ENCODE measurements at regions not wholly inside any gene's neighbourhood (a gene's known extent, or its start where the extent isn't known, plus 50 kb on each side); places are given as distances from the start of the nearest gene placed in this dataset.
"Not testable (repeated sequence)": the region's sequence is repeated elsewhere in the genome, so short reads cannot be mapped to it uniquely, and the experiment has no call there.

GRCh38 chr3:44132061-44132460, 109.6 kb upstream of the TOPAZ1 start:
- intact Hi-C loops (cut with DNase I): no loop called here
- no peak for DNase-seq (ENCODE audit: low spot score)

- DNase-seq (ENCODE audit: low spot score): no peak
- intact Hi-C loops (cut with DNase I): no loop called here
Measured at GRCh38 chr3:44132593-44132992, 109.1 kb upstream of the TOPAZ1 start.

DNA sequence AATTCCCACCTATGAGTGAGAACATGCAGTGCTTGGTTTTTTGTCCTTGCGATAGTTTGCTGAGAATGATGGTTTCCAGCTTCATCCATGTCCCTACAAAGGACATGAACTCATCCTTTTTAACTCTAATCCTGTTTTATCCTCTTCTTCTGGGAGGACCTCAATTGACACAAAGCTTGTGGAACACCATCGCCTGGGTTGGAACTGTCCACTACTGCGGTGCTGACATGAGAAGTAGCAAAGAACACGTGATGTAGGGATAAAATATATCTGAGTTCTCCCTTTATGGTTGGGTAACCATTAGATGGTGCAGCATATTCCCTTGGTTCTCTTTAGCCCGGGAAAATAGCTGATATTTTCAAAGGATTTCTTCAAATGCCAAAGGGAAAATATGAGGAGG, 105.3 kb upstream of the TOPAZ1 start:
- intact Hi-C loops (cut with DNase I): no loop called here
- DNase-seq (ENCODE audit: low spot score): no peak

- intact Hi-C loops (cut with DNase I): no loop called here
- DNase-seq (ENCODE audit: low spot score): no peak
Measured at GRCh38 chr3:44146073-44146472, 95.6 kb upstream of the TOPAZ1 start.

GRCh38 chr3:44159696-44160300, 81.9 kb upstream of the TOPAZ1 start:
- no peak for DNase-seq (ENCODE audit: low spot score)
- intact Hi-C loops (cut with DNase I): no loop called here

DNA sequence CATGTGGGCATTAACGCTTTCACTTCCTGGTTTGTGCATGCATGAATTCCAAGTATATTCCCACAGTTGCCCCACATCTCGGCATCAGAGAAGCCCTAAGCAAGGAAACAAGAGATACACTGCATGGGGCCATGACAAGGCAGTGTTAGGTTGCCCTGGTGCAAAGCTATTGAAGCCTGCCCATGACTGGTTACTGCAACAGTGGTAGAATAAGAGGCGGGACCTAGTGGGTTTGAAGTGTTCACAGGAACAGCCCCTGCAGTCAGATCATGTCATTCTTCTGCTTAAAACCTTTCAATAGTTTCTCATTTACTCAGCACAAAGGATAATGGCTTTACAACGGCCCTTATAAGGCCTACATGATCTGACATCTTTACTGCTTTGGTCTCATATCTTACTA, 80.9 kb upstream of the TOPAZ1 start:
- intact Hi-C loops (cut with DNase I): no loop called here
- no peak for DNase-seq (ENCODE audit: low spot score)

GRCh38 chr3:44171891-44172290, 69.8 kb upstream of the TOPAZ1 start:
- intact Hi-C loops (cut with DNase I): no loop called here
- no peak for DNase-seq (ENCODE audit: low spot score)

- intact Hi-C loops (cut with DNase I); DNase-seq (ENCODE audit: low spot score): not testable (repeated sequence)
Measured at GRCh38 chr3:44172701-44173100, 69.0 kb upstream of the TOPAZ1 start.

DNA sequence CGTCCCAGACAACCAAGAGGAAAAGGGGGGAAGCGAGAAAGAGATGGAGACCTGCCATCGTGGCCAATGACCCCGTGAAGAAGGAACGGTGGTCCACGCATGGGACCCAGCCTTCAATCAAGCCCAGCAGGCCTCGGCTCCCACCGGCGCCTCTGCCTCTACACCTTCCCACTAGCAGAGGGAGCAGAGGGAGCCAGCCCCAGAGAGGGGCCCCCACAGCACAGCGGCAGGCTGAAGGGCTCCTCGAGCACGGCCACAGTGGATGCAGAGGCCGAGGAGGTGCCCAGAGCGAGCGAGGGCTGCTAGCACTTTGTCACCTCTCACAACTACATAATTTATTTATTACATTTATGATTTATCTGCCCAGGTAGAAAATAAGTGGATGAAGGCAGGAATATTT, 68.4 kb upstream of the TOPAZ1 start:
- intact Hi-C loops (cut with DNase I): no loop called here
- DNase-seq (ENCODE audit: low spot score): no peak

DNA sequence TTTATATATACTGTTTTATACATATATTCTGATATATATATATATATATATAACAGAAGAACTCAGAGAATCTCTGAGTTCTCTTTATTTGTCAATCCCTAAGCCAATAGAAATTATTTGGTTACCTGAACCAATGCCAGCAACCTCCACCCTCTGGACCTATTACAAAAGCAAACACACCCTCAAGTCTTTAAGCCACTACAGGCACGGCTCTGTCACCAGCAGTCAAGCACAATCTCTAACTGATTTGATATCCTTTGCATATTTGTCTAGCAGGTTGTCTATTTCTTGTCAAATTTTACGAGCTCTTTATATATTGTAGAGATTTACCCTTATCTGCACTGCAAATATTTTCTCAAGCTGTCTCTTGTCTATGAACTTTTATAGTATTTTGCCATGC, 66.6 kb upstream of the TOPAZ1 start:
- DNase-seq (ENCODE audit: low spot score): no peak
- intact Hi-C loops (cut with DNase I): no loop called here

- DNase-seq (ENCODE audit: low spot score): no peak
- intact Hi-C loops (cut with DNase I): no loop called here
Measured at GRCh38 chr3:44179246-44179645, 62.4 kb upstream of the TOPAZ1 start.

DNA sequence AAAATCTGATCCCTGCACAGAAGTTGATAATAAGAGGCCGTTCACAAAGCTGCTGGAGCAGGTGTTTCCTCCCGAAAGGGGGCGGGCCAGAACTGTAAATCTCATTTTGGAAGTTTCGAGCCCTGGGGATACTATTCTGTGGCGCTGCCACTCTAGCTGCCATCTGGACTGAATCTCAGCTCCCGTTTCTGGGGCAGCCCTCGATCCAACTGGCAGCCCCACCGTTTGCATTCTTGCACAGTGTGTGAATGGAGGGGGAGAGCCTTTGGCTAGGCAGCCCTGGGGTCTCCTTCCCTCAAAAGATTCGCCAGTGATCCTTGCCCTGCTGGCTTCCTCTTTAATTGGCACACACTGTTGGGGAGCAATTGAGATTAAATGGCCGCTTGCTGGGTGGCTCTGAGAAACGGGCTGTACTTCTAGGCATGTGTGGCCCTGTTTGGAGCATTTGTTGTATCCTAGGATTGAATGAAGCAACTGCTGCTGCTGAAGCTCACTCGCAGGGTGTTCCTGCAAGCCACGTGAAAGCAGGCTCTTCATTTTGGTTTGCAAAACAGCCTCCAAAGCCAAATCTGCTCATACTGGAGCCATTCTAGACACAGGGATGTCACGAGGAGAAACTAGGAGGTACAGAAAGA, 57.2 kb upstream of the TOPAZ1 start:
- intact Hi-C loops (cut with DNase I): no loop called here
- no peak for DNase-seq (ENCODE audit: low spot score)

DNA sequence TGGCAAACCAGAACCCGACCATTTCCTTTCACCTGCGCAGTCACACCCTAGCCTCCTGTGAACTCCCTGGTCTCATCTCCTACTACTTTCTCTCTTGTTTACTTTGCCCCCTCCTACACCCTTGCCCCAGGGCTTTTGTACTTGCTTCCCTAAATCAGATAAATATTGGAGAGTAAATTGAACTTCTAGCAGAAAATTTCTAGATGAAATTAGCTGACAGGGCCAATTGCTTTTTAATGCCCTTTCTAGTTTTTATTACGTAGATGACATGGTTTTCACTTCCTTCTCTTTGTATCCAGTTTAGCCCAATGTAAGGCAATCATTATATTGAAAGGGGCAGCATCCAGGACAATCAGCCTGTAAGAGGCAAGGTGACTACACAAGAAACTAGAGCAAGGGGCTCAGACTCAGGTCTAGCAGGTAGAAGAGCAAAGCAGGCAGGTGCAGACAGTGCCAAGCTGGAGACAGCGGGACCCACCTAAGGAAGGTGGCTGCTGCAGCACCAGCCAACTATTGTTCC, 56.2 kb upstream of the TOPAZ1 start:
- DNase-seq (ENCODE audit: low spot score): no peak
- intact Hi-C loops (cut with DNase I): no loop called here

DNA sequence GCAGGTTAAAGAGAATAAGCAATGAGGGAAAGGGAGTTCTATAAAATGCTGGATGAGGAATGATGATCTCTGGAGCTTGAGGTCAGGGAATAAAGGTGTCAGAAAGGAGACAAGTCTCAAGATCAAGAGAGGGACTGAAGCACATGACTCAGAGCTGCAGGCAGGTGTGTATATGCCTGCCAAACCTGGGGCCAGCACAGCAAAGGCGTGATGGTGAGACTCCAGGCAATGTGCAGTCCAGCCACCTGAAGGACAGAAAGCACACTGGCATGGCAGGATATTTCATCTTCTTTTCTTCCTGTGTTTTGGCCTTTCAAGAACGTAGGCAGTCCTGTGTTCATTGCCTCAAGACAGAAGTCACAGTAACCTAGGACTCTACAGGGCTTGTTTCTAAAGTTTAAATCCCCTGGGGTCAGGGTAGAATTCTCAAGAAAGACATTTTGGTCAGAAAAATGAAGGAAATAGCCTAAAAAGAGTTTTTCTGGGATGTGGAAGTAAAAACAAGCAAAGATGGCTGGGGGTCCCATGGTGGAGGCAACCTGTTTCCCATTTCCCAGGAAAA, 55.5 kb upstream of the TOPAZ1 start:
- intact Hi-C loops (cut with DNase I): no loop called here
- DNase-seq (ENCODE audit: low spot score): no peak

- intact Hi-C loops (cut with DNase I): no loop called here
- DNase-seq (ENCODE audit: low spot score): no peak
Measured at GRCh38 chr3:44186712-44187111, 55.0 kb upstream of the TOPAZ1 start.

Small RNAs in the stretch of these regions (microRNA-seq; reads per million reads assigned to microRNA genes)
- 2.2 reads per million for gene MIR138-1
